ENCODE measurements at regions not wholly inside any gene's neighbourhood (a gene's known extent, or its start where the extent isn't known, plus 50 kb on each side); places are given as distances from the start of the nearest gene placed in this dataset.

- DNase-seq (ENCODE audit: low read depth) = no peak
These were observed 164.9 kb downstream of the FNDC1 start for GRCh38 chr6:159334068-159334467.

DNA sequence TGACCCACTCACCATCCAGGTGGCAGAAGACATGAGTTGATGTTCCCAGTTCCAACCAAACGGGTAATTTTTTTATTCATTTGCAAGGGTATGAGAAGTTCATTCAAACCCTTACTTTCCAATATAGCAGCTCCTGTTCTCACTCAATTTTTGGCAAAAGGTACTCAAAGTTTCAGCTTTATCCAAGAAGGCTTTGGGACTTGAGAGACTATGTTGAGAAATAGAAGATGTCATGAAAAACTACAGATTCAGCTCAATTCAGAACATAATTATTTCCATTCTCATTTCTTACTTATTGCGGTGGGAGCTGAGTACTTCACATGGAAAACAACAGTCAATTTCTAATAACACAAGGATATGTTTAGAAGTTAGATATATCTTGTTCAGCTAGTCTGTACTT lies 162.3 kb downstream of the FNDC1 start:
- no peak for DNase-seq (ENCODE audit: low read depth)

DNA sequence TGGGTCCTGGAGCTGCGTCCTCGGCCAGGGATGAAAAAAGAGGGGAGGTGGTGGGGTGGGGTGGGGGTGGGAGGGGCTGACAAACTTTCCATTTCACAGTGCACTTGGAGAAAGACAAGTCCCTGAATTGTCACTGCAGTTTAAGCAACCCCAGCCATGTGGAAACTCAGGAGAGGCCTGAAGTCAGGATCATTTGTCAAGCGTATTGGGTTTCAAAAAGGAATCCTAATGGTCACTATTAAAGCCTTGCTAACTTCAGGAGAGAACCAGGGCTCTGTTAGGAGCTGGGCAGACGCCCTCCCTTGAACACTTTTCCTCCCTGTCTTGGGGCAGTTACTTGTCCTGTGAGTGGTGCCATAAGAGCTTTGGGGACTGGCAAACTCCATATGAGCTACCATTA lies 159.9 kb downstream of the FNDC1 start:
- no peak for DNase-seq (ENCODE audit: low read depth)

DNA sequence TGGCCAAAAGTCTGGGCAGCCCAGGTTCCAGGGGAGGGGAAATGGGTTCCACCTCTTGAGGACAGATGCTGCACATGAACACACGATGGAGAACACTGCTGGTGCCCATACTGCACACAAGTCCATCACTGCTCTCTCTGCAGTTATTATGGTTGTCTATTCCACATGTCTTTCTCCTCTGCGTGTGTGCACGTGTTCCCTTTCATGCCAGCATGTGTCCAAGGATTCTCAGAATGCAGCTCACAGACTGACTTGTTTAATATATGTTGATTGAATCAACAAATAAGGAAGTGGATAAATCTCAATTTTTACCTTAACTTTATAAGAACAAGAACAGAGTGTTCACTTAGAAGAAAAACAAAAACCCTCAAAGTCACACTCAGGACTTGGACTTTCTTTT lies 158.9 kb downstream of the FNDC1 start:
- no peak for DNase-seq (ENCODE audit: low read depth)

GRCh38 chr6:159325476-159325875 lies 156.3 kb downstream of the FNDC1 start:
- DNase-seq (ENCODE audit: low read depth) = no peak

DNA sequence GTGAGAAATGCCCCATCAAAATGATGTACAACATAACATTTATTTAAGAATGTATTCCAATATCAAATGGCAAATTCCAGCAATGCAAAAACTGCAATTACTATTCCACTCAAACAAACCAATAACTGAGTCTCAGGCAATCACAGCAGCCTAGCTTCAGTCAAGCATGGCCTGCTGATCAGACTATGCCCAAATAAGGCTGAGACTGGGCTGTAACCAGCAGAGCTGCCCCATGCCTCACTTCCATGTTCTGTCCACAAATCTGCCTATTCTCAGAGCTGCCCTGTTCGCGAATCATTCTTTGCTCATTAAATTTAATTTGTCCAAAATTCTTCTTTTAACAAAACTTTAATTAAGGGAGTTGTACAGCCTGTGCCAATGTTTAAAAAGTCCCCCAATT lies 155.4 kb downstream of the FNDC1 start:
- DNase-seq (ENCODE audit: low read depth) = no peak
